ENCODE measurements at regions not wholly inside any gene's neighbourhood (a gene's known extent, or its start where the extent isn't known, plus 50 kb on each side); places are given as distances from the start of the nearest gene placed in this dataset.

DNA sequence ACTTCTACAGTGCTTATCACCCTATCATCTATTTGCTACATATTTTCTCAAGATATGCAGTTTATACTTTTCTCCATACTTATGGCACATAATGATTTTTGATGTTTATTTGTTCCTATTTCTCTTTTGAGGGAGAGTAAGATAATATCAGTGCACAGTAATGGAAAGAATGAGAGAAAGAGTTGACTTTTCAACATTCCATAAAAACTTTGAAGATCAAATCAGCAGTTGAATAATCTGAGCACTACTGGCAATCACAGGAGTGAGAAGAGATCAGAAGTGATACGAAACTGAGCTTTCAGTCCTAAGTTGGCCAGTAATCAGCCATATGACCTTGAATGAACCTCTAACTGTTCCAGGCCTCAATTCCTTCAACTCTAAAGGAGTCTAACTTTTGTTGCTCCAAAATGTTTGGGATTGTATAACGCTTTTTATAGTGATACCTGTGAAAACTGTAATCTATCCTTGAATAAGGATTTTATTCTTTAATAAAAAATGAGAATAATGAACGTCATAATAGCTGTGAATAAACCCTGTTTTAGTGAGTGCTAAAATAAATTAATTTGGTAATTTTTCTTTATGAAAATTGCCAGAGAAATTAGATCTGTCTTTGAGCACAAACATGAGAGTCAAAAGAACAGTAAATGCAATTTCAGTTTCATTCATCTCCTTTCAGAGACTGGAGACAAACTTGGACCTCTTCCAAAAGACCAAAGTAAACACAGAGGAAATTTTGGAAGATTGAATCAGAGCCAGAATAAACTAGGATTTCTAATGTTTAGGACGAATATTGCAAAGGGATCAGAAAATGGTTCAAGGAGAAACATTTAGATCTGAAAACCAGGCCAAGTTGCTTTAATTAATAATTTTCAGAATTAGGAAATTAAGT is 309.9 kb downstream of the ADGRL2 start:
- TF ChIP-seq POLR2AphosphoS5 (IDR thresholded peaks at IDR 0.05) (no peak), POLR2A (IDR thresholded peaks at IDR 0.05) (no peak)
